SK-N-SH (cell line): ENCODE measurements at regions not wholly inside any gene's neighbourhood (a gene's known extent, or its start where the extent isn't known, plus 50 kb on each side); places are given as distances from the start of the nearest gene placed in this dataset.

Experiments used
- CTCF ChIA-PET: fragments of 300-600, 350-600 bp; formaldehyde crosslinking; extraction: SDS; loops from one replicate; lab custom pipeline; 2021; lab: Yijun Ruan, JAX
- POLR2A ChIA-PET: fragments of 350-600 bp; sonication (Branson Sonifier 250); formaldehyde crosslinking; extraction: SDS; loops from one replicate; lab custom pipeline; 2020; ENCODE audit warnings: antibody characterized with exemption, inconsistent platforms; lab: Yijun Ruan, JAX
- DNase-seq: peaks from one replicate; pipeline ENCODE4 v3.0.0; 2012
- H2AFZ ChIP-seq: fragments of 200-600 bp; sonication (generic); 2 replicates; pipeline ENCODE4 v1.8.1; 2016; ENCODE audit warnings: antibody characterized with exemption, mild to moderate bottlenecking, low read depth
- H3F3A ChIP-seq: fragments of 200-600 bp; sonication (generic); replicated peaks from 2 replicates; pipeline ENCODE3; 2016; ENCODE audit warnings: antibody characterized with exemption, mild to moderate bottlenecking; ENCODE audit not compliant: insufficient read depth
- H3K27ac ChIP-seq, 2 experiments: fragments of 200-500 bp in 1 of 2; fragments of 200-600 bp in 1 of 2; sonication (Bioruptor generic) in 1 of 2; sonication (generic), shearing (Covaris generic) in 1 of 2; 2 replicates each; pipeline versions ENCODE4 v1.5.1 to v1.6.1; 2014 to 2016; ENCODE audit warnings: low read depth in 2 of 2, inconsistent platforms in 1 of 2, low read length in 1 of 2, mild to moderate bottlenecking in 1 of 2, mixed read lengths in 1 of 2
- H3K27me3 ChIP-seq: fragments of 200-600 bp; sonication (generic), shearing (Covaris generic); 2 replicates; pipeline ENCODE4 v1.6.1; 2016; ENCODE audit warnings: mixed run types; ENCODE audit not compliant: insufficient read depth
- H3K36me3 ChIP-seq, 2 experiments: fragments of 200-500 bp in 1 of 2; fragments of 200-600 bp in 1 of 2; sonication (Bioruptor generic) in 1 of 2; sonication (generic) in 1 of 2; replicated peaks in 1 of 2; 2 replicates each; pipeline versions ENCODE3 to v1.5.1; 2014 to 2016; ENCODE audit warnings: low read length in 1 of 2, mild to moderate bottlenecking in 1 of 2; ENCODE audit not compliant: insufficient read depth in 2 of 2, control insufficient read depth in 1 of 2
- H3K4me1 ChIP-seq, 2 experiments: fragments of 200-500 bp in 1 of 2; fragments of 200-600 bp in 1 of 2; sonication (Bioruptor generic) in 1 of 2; sonication (generic), shearing (Covaris generic) in 1 of 2; 2 replicates each; pipeline versions ENCODE4 v1.5.1 to v1.6.1; 2014 to 2016; ENCODE audit warnings: low read depth in 1 of 2, low read length in 1 of 2, mixed run types in 1 of 2; ENCODE audit not compliant: insufficient read depth in 2 of 2, control insufficient read depth in 1 of 2
- H3K4me2 ChIP-seq: fragments of 200-600 bp; sonication (generic), shearing (Covaris generic); 2 replicates; pipeline ENCODE4 v1.6.1; 2017; ENCODE audit warnings: mixed run types
- H3K4me3 ChIP-seq, 2 experiments: fragments of 200-500 bp in 1 of 2; fragments of 200-600 bp in 1 of 2; sonication (Bioruptor generic) in 1 of 2; sonication (generic), shearing (Covaris generic) in 1 of 2; 2 replicates each; pipeline versions ENCODE4 v1.5.1 to v1.8.1; 2014 to 2016; ENCODE audit warnings: low read depth in 2 of 2, inconsistent platforms in 1 of 2, low read length in 1 of 2, mild to moderate bottlenecking in 1 of 2, mixed read lengths in 1 of 2, moderate library complexity in 1 of 2
- H3K79me2 ChIP-seq: fragments of 200-600 bp; sonication (generic); 2 replicates; pipeline ENCODE4 v1.8.1; 2017; ENCODE audit warnings: mild to moderate bottlenecking; ENCODE audit not compliant: insufficient read depth
- H3K9ac ChIP-seq: fragments of 200-600 bp; sonication (generic); 2 replicates; pipeline ENCODE4 v1.6.1; 2017; ENCODE audit warnings: mixed run types
- H3K9me2 ChIP-seq: fragments of 200-600 bp; sonication (generic); 2 replicates; pipeline ENCODE4 v1.6.1; 2017; ENCODE audit warnings: mixed run types
- H3K9me3 ChIP-seq: fragments of 200-600 bp; sonication (generic); 2 replicates; pipeline ENCODE4 v1.6.1; 2017; ENCODE audit warnings: mixed run types, mild to moderate bottlenecking, moderate library complexity
- H4K20me1 ChIP-seq: fragments of 200-600 bp; sonication (generic); 2 replicates; pipeline ENCODE4 v1.6.1; 2017; ENCODE audit warnings: mild to moderate bottlenecking, mixed run types; ENCODE audit not compliant: insufficient read depth
- EZH2phosphoT487 ChIP-seq: fragments of 200-600 bp; sonication (generic); IDR thresholded peaks from 2 replicates; pipeline ENCODE4 v1.6.1; 2017; ENCODE audit warnings: low read depth, mixed run types, mild to moderate bottlenecking, antibody characterized with exemption, moderate library complexity, borderline replicate concordance
- FOXJ3 ChIP-seq: sonication (generic); formaldehyde crosslinking; IDR thresholded peaks from 2 replicates; pipeline ENCODE4 v1.5.1; 2020; ENCODE audit warnings: mild to moderate bottlenecking, missing genetic modification reagents
- POLR2AphosphoS5 ChIP-seq: IDR thresholded peaks from 2 replicates; pipeline ENCODE4 v1.6.1; 2012; ENCODE audit warnings: low read depth, low read length
- RAD21 ChIP-seq: IDR thresholded peaks from 2 replicates; pipeline ENCODE4 v1.6.1; 2012; ENCODE audit warnings: mild to moderate bottlenecking, low read length
- RCOR1 ChIP-seq: fragments of 150-350 bp; IDR thresholded peaks from 2 replicates; pipeline ENCODE4 v1.6.1; 2017; ENCODE audit warnings: antibody characterized with exemption, low read length
- RXRA ChIP-seq: IDR thresholded peaks from 2 replicates; pipeline ENCODE4 v1.4.0; 2012; ENCODE audit warnings: low read depth, mild to moderate bottlenecking, borderline replicate concordance
- TCF12 ChIP-seq: IDR thresholded peaks from 2 replicates; pipeline ENCODE4 v1.4.0; 2012
- TEAD4 ChIP-seq: IDR thresholded peaks from 2 replicates; pipeline ENCODE4 v1.4.0; 2012; ENCODE audit warnings: mild to moderate bottlenecking, borderline replicate concordance; ENCODE audit not compliant: insufficient read depth
- WGBS: methylation state at CpG from one replicate; pipeline ENCODE4 v1.1.6; 2017; ENCODE audit warnings: low lambda C conversion rate; 5-methylcytosine and 5-hydroxymethylcytosine counted together
- TF ChIP-seq, protein P1 (sequence below): IDR thresholded peaks from 2 replicates; pipeline ENCODE4 v1.6.1; 2012; ENCODE audit warnings: mild to moderate bottlenecking, low read depth, low read length, moderate library complexity
- TF ChIP-seq, protein P2 (sequence below): fragments of 200-600 bp; sonication (generic); IDR thresholded peaks from 2 replicates; pipeline ENCODE4 v1.6.1; 2017; ENCODE audit warnings: antibody characterized with exemption, mild to moderate bottlenecking, moderate library complexity
- TF ChIP-seq, protein P3 (sequence below): IDR thresholded peaks from 2 replicates; pipeline ENCODE4; 2012
- TF ChIP-seq, protein P4 (sequence below): IDR thresholded peaks from 2 replicates; pipeline ENCODE4 v1.4.0; 2012; ENCODE audit warnings: low read depth
- TF ChIP-seq, protein P5 (sequence below): fragments of 150-350 bp; IDR thresholded peaks from 2 replicates; pipeline ENCODE4 v1.6.1; 2017; ENCODE audit warnings: antibody characterized with exemption, low read length, low read depth, borderline replicate concordance
- TF ChIP-seq, protein P6 (sequence below): IDR thresholded peaks from 2 replicates; pipeline ENCODE4 v1.4.0; 2012; ENCODE audit warnings: low read depth, borderline replicate concordance

DNA sequence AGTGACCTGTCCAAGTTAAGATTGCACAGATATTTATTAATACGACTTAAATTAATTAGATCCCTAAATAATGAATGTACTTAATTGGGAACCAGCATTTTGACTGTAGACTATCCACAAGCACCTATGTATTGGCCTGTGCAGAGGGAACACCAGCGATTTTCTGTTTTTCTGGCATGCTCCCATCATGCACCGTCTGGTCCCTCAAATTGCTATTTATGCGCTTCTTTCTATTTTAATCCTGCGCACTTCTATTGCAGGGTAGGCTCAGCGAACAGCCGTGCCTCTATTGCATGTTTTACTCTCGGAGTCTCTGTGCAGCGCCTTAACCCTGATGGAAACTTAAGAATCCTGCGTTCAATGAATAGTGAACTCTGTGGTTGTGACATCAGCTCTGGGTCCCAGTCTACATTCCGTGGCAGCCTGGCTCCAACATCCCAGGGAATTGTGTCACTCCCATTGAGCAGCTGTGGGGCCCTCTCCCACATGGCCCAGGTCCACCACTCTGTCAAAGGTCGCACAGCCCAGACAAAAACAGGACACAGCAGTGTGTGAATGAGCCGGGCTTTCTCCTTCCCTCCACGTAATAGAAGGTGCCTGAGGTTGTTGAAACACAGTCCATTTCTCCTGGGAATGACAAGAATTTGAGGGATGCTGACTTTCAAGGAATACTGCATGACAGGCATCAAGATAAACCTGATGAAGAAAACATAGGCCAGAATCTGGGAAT, 239.7 kb upstream of the KLF6 start:
- WGBS, result 93% methylated on average over 14 of the region's 14 CpGs
- Histone ChIP-seq H3K27ac (no peak overlapping the region), H3K4me2 (no peak overlapping the region), H4K20me1 (no peaks in the 10 kb centered on the region), H3K9me2 (no peaks in the 10 kb centered on the region), H3K4me1 (peaks cover 0 to under 1% of the 10 kb centered on the region in 2 experiments; a peak in 1 of 4 replicates), H3K9me3 (no peaks in the 10 kb centered on the region), H3K4me3 (no peak overlapping the region), H3K36me3 (no peaks in the 10 kb centered on the region), H2AFZ (no peak overlapping the region), H3K79me2 (no peaks in the 10 kb centered on the region), H3K9ac (no peak overlapping the region), H3F3A (no peaks in the 10 kb centered on the region), H3K27me3 (no peaks in the 10 kb centered on the region)
- POLR2A ChIA-PET, result no interaction called here
- TF ChIP-seq, protein P1, sequence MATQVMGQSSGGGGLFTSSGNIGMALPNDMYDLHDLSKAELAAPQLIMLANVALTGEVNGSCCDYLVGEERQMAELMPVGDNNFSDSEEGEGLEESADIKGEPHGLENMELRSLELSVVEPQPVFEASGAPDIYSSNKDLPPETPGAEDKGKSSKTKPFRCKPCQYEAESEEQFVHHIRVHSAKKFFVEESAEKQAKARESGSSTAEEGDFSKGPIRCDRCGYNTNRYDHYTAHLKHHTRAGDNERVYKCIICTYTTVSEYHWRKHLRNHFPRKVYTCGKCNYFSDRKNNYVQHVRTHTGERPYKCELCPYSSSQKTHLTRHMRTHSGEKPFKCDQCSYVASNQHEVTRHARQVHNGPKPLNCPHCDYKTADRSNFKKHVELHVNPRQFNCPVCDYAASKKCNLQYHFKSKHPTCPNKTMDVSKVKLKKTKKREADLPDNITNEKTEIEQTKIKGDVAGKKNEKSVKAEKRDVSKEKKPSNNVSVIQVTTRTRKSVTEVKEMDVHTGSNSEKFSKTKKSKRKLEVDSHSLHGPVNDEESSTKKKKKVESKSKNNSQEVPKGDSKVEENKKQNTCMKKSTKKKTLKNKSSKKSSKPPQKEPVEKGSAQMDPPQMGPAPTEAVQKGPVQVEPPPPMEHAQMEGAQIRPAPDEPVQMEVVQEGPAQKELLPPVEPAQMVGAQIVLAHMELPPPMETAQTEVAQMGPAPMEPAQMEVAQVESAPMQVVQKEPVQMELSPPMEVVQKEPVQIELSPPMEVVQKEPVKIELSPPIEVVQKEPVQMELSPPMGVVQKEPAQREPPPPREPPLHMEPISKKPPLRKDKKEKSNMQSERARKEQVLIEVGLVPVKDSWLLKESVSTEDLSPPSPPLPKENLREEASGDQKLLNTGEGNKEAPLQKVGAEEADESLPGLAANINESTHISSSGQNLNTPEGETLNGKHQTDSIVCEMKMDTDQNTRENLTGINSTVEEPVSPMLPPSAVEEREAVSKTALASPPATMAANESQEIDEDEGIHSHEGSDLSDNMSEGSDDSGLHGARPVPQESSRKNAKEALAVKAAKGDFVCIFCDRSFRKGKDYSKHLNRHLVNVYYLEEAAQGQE, result no peak
- TF ChIP-seq, protein P2, sequence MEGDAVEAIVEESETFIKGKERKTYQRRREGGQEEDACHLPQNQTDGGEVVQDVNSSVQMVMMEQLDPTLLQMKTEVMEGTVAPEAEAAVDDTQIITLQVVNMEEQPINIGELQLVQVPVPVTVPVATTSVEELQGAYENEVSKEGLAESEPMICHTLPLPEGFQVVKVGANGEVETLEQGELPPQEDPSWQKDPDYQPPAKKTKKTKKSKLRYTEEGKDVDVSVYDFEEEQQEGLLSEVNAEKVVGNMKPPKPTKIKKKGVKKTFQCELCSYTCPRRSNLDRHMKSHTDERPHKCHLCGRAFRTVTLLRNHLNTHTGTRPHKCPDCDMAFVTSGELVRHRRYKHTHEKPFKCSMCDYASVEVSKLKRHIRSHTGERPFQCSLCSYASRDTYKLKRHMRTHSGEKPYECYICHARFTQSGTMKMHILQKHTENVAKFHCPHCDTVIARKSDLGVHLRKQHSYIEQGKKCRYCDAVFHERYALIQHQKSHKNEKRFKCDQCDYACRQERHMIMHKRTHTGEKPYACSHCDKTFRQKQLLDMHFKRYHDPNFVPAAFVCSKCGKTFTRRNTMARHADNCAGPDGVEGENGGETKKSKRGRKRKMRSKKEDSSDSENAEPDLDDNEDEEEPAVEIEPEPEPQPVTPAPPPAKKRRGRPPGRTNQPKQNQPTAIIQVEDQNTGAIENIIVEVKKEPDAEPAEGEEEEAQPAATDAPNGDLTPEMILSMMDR, result no peak
- no peak for TF ChIP-seq FOXJ3 (CRISPR knock-in tag)
- TF ChIP-seq RAD21, result no peak
- TF ChIP-seq EZH2phosphoT487, result no peak
- no peak for TF ChIP-seq RCOR1
- TF ChIP-seq, protein P3, sequence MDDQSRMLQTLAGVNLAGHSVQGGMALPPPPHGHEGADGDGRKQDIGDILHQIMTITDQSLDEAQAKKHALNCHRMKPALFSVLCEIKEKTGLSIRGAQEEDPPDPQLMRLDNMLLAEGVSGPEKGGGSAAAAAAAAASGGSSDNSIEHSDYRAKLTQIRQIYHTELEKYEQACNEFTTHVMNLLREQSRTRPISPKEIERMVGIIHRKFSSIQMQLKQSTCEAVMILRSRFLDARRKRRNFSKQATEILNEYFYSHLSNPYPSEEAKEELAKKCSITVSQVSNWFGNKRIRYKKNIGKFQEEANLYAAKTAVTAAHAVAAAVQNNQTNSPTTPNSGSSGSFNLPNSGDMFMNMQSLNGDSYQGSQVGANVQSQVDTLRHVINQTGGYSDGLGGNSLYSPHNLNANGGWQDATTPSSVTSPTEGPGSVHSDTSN, result no peak
- no peak for TF ChIP-seq TCF12
- TF ChIP-seq, protein P4, sequence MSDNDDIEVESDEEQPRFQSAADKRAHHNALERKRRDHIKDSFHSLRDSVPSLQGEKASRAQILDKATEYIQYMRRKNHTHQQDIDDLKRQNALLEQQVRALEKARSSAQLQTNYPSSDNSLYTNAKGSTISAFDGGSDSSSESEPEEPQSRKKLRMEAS, result no peak
- no peak for TF ChIP-seq TEAD4
- no peak for TF ChIP-seq POLR2AphosphoS5
- TF ChIP-seq, protein P5, sequence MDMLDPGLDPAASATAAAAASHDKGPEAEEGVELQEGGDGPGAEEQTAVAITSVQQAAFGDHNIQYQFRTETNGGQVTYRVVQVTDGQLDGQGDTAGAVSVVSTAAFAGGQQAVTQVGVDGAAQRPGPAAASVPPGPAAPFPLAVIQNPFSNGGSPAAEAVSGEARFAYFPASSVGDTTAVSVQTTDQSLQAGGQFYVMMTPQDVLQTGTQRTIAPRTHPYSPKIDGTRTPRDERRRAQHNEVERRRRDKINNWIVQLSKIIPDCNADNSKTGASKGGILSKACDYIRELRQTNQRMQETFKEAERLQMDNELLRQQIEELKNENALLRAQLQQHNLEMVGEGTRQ, result no peak
- TF ChIP-seq, protein P6, sequence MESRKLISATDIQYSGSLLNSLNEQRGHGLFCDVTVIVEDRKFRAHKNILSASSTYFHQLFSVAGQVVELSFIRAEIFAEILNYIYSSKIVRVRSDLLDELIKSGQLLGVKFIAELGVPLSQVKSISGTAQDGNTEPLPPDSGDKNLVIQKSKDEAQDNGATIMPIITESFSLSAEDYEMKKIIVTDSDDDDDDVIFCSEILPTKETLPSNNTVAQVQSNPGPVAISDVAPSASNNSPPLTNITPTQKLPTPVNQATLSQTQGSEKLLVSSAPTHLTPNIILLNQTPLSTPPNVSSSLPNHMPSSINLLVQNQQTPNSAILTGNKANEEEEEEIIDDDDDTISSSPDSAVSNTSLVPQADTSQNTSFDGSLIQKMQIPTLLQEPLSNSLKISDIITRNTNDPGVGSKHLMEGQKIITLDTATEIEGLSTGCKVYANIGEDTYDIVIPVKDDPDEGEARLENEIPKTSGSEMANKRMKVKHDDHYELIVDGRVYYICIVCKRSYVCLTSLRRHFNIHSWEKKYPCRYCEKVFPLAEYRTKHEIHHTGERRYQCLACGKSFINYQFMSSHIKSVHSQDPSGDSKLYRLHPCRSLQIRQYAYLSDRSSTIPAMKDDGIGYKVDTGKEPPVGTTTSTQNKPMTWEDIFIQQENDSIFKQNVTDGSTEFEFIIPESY, result no peak
- no peak for TF ChIP-seq RXRA
- no peak for DNase-seq
- CTCF ChIA-PET, result interaction anchor here (0.6 kb wide), 1 partner anchor 630 kb away, joined by 3 read pairs; no protein-coding TSS in a partner anchor
